HL-60 (cell line): ENCODE measurements at regions not wholly inside any gene's neighbourhood (a gene's known extent, or its start where the extent isn't known, plus 50 kb on each side); places are given as distances from the start of the nearest gene placed in this dataset.

ENCODE experiments used
- DNase-seq, 2 experiments: peaks; one replicate each; pipeline ENCODE4 v3.0.0-alpha.2; 2010 to 2020; ENCODE audit warnings: low read depth in 1 of 2, low spot score in 1 of 2
- H3K27ac ChIP-seq: fragments of 250-450 bp; sonication (Bioruptor Pico); replicated peaks from 2 replicates; pipeline ENCODE4 v1.5.1; 2020; ENCODE audit warnings: mild to moderate bottlenecking, moderate library complexity
- H3K27me3 ChIP-seq: fragments of 250-450 bp; sonication (Bioruptor Pico); 2 replicates; pipeline ENCODE4 v1.5.1; 2021; ENCODE audit warnings: mild to moderate bottlenecking, moderate library complexity; ENCODE audit not compliant: insufficient read depth, poor library complexity, severe bottlenecking
- H3K4me3 ChIP-seq: replicated peaks from 2 replicates; pipeline ENCODE4 v1.5.1; 2011; ENCODE audit warnings: mild to moderate bottlenecking, control low read depth, low read length; ENCODE audit not compliant: insufficient read depth
- GABPA ChIP-seq: IDR thresholded peaks from 2 replicates; pipeline ENCODE4 v1.6.1; 2012; ENCODE audit warnings: low read depth
- POLR2AphosphoS5 ChIP-seq: IDR thresholded peaks from 2 replicates; pipeline ENCODE4 v1.6.1; 2012; ENCODE audit warnings: low read depth
- SPI1 ChIP-seq: IDR thresholded peaks from 2 replicates; pipeline ENCODE4 v1.6.1; 2012; ENCODE audit warnings: low read depth, mild to moderate bottlenecking, borderline replicate concordance
- TF ChIP-seq, protein P1 (sequence below): IDR thresholded peaks from one replicate; pipeline ENCODE4 v1.5.1; 2011; ENCODE audit warnings: low read length, control low read depth, inconsistent platforms; ENCODE audit not compliant: insufficient read depth
- TF ChIP-seq, protein P2 (sequence below): IDR thresholded peaks from 2 replicates; pipeline ENCODE4 v1.6.1; 2012; ENCODE audit warnings: low read depth; ENCODE audit not compliant: insufficient replicate concordance

GRCh38 chr7:54084340-54084739 is 457.8 kb upstream of the VSTM2A start:
- Histone ChIP-seq H3K27ac (no peak overlapping the region), H3K27me3 (no peaks in the 10 kb centered on the region), H3K4me3 (no peak overlapping the region)
- no peak for TF ChIP-seq SPI1
- TF ChIP-seq, protein P1, sequence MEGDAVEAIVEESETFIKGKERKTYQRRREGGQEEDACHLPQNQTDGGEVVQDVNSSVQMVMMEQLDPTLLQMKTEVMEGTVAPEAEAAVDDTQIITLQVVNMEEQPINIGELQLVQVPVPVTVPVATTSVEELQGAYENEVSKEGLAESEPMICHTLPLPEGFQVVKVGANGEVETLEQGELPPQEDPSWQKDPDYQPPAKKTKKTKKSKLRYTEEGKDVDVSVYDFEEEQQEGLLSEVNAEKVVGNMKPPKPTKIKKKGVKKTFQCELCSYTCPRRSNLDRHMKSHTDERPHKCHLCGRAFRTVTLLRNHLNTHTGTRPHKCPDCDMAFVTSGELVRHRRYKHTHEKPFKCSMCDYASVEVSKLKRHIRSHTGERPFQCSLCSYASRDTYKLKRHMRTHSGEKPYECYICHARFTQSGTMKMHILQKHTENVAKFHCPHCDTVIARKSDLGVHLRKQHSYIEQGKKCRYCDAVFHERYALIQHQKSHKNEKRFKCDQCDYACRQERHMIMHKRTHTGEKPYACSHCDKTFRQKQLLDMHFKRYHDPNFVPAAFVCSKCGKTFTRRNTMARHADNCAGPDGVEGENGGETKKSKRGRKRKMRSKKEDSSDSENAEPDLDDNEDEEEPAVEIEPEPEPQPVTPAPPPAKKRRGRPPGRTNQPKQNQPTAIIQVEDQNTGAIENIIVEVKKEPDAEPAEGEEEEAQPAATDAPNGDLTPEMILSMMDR: no peak
- TF ChIP-seq POLR2AphosphoS5: no peak
- TF ChIP-seq, protein P2, sequence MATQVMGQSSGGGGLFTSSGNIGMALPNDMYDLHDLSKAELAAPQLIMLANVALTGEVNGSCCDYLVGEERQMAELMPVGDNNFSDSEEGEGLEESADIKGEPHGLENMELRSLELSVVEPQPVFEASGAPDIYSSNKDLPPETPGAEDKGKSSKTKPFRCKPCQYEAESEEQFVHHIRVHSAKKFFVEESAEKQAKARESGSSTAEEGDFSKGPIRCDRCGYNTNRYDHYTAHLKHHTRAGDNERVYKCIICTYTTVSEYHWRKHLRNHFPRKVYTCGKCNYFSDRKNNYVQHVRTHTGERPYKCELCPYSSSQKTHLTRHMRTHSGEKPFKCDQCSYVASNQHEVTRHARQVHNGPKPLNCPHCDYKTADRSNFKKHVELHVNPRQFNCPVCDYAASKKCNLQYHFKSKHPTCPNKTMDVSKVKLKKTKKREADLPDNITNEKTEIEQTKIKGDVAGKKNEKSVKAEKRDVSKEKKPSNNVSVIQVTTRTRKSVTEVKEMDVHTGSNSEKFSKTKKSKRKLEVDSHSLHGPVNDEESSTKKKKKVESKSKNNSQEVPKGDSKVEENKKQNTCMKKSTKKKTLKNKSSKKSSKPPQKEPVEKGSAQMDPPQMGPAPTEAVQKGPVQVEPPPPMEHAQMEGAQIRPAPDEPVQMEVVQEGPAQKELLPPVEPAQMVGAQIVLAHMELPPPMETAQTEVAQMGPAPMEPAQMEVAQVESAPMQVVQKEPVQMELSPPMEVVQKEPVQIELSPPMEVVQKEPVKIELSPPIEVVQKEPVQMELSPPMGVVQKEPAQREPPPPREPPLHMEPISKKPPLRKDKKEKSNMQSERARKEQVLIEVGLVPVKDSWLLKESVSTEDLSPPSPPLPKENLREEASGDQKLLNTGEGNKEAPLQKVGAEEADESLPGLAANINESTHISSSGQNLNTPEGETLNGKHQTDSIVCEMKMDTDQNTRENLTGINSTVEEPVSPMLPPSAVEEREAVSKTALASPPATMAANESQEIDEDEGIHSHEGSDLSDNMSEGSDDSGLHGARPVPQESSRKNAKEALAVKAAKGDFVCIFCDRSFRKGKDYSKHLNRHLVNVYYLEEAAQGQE: no peak
- TF ChIP-seq GABPA: no peak
- DNase-seq: no peak

DNA sequence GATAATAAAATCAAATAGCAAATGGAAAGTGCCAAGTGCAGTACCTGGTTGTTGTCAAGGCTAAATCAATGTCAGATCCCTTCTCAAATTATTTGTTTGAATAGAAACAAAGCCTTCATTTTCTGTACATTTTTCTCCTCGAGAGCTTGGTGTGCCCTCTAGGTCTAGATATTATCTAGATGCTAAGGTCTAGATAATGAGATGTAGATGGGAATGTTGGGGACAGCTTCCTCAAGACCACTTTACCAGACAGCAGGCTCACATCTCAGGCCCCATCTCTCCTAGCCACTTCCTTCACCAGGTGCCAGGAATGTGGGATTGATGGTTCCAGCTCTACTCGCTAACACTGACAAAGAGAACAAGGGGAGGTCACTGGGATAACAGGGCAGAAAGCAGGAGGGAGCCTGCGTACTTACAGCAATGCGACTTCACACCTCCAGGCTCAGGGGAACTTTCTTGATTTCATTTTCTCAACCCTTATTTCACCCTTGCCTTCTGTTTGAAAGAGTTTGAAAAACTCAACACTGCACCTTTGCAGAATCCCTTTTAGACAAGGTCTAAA is 451.4 kb upstream of the VSTM2A start:
- DNase-seq: no peak
- no peak overlapping the region for H3K27ac ChIP-seq
- no peak for TF ChIP-seq SPI1
- TF ChIP-seq, protein P2: no peak
- TF ChIP-seq POLR2AphosphoS5: no peak
- TF ChIP-seq GABPA: no peak
- TF ChIP-seq, protein P1: no peak
- H3K27me3 ChIP-seq: no peaks in the 10 kb centered on the region
- no peak overlapping the region for H3K4me3 ChIP-seq

GRCh38 chr7:54091322-54091721 is 450.9 kb upstream of the VSTM2A start:
- Histone ChIP-seq H3K27me3 (no peaks in the 10 kb centered on the region), H3K4me3 (no peak overlapping the region), H3K27ac (no peak overlapping the region)
- no peak for TF ChIP-seq SPI1
- no peak for TF ChIP-seq POLR2AphosphoS5
- TF ChIP-seq, protein P1: no peak
- TF ChIP-seq, protein P2: no peak
- no peak for TF ChIP-seq GABPA
- no peak for DNase-seq
